COLO668 (cell line): ENCODE measurements at regions not wholly inside any gene's neighbourhood (a gene's known extent, or its start where the extent isn't known, plus 50 kb on each side); places are given as distances from the start of the nearest gene placed in this dataset.
"Not testable (repeated sequence)": the region's sequence is repeated elsewhere in the genome, so short reads cannot be mapped to it uniquely, and the experiment has no call there.

Source experiments
- DNase-seq: peaks from one replicate; lab custom pipeline; 2025; ENCODE audit not compliant: unreplicated experiment; lab: John Stamatoyannopoulos, UW

DNA sequence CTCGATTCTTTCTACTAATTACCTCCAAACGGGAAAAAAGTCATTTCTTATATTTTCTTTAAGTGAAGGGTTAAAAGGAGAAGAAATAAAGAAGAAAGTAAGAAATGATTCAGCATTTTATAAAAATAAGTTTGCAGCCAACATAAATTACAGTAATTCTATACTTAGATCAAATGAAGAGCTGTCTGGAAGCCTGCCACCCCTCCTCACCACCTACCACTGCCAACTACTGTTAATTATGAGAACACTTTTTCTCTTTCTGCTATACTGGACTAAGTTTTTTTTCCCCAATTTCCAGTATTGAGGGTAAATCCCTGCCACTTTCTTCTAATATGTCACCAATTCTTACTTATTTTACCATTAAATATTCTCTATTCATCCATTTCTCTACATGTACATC lies 1030.1 kb downstream of the PRIM2 start:
- DNase-seq, result not testable (repeated sequence)

DNA sequence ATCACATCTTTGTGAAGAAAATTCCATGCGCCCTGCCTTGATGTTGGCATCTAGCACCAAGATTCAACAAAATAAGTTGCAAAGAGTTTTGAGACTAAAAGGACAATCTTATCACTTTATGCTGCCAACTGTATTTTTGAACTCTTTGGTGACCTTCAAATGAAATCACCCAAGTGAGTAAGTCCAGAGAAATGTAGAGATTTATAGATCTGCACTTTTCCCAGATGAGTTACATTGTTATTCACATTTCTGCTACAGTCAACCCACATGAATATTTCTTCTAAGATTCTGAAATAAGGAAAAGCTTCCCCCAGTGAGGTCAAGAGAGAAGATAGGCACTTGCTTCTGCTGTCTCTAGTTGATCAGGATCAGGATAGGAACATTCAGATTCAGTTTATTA lies 1034.2 kb downstream of the PRIM2 start:
- not testable (repeated sequence) for DNase-seq

GRCh38 chr6:58358452-58358851 lies 1041.0 kb downstream of the PRIM2 start:
- DNase-seq, result not testable (repeated sequence)

DNA sequence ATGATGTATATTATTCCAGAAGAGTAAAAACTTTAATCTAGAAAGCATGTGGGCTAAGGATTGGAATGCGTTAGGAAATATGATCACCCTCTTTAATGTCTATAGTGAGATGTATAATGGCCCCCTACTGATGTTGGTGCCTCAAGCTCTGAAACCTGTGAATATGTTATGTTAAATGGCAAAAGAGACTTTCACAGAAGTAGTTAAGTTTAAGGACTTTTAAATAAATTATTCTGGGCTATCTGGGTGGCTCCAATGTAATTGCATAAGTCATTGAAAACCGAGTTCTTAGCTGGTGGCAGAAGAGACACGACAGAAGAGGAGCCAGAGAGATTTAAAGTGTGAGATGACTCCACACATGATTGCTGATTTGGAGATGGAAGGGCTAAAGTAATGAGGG lies 1048.4 kb downstream of the PRIM2 start:
- not testable (repeated sequence) for DNase-seq

DNA sequence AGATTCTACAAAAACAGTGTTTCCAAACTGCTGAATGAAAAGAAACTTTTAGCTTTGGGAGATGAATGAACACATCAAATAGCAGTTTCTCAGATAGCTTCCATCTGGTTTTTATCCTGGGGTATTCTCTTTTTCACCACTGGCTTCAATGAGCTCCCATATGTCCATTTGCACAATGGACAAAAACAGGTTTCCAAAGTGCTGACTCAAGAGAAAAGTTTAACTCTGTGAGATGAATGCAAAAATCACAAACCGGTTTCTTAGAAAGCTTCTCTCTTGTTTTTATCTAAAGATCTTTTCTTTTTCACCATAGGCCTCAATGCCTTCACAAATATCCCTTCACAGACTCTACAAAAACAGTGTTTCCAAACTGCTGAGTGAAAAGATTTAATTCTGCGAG lies 1089.2 kb downstream of the PRIM2 start:
- not testable (repeated sequence) for DNase-seq

DNA sequence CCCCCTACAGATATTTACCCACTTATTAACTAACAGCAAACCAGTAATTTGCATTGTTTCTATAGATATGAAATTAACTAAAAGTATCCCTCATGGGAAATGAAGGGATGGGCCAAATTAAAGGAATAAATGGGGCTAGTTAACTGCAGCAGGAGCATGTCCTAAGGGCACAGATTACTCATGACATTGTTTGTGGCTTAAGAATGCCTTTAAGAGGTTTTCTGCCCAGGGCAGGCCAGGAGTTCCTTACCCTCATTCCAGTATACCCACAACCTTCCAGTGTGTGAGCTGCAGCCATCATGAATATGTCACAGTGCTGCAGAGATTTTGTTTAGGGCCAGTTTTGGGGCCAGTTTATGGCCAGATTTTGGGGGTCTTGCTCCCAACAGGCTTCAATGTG lies 1101.9 kb downstream of the PRIM2 start:
- DNase-seq, result no peak
